Suprapubic skin (tissue), 4 donors: ENCODE measurements at regions not wholly inside any gene's neighbourhood (a gene's known extent, or its start where the extent isn't known, plus 50 kb on each side); places are given as distances from the start of the nearest gene placed in this dataset.

Experiments
- DNase-seq, 2 donors: peaks; one replicate each; pipeline ENCODE4 v3.0.0-alpha.2; 2019; ENCODE audit warnings: low spot score in 2 of 2
- H3K27ac ChIP-seq: fragments of 200-600 bp; sonication (generic); one replicate; pipeline ENCODE4 v1.5.1; 2019
- H3K27me3 ChIP-seq: fragments of 200-600 bp; sonication (generic); one replicate; pipeline ENCODE4 v1.5.1; 2019
- H3K36me3 ChIP-seq: fragments of 200-600 bp; sonication (generic); one replicate; pipeline ENCODE4 v1.5.1; 2019
- H3K4me1 ChIP-seq: fragments of 200-600 bp; sonication (generic); one replicate; pipeline ENCODE4 v1.5.1; 2019
- H3K4me3 ChIP-seq: fragments of 200-600 bp; sonication (generic); one replicate; pipeline ENCODE4 v1.5.1; 2019; ENCODE audit warnings: mild to moderate bottlenecking
- H3K9me3 ChIP-seq: fragments of 200-600 bp; sonication (generic); one replicate; pipeline ENCODE4 v1.5.1; 2019
- CTCF ChIP-seq, 2 donors: fragments of 200-600 bp in 1 of 2; fragments of 450-650 bp in 1 of 2; sonication (generic) in 1 of 2; IDR thresholded peaks; one replicate each; pipeline ENCODE4 v1.5.1; 2016 to 2019; ENCODE audit warnings: antibody characterized with exemption in 2 of 2, mild to moderate bottlenecking in 1 of 2, moderate library complexity in 1 of 2
- EP300 ChIP-seq: sonication (generic); formaldehyde crosslinking; IDR thresholded peaks from one replicate; pipeline ENCODE4 v1.6.1; 2017; ENCODE audit warnings: antibody characterized with exemption
- POLR2A ChIP-seq, 2 donors: fragments of 450-650 bp; IDR thresholded peaks; one replicate each; pipeline ENCODE4 v1.6.1; 2017; ENCODE audit warnings: antibody characterized with exemption in 2 of 2, mild to moderate bottlenecking in 2 of 2, moderate library complexity in 2 of 2
- POLR2AphosphoS5 ChIP-seq, 3 donors: sonication (generic); formaldehyde crosslinking; IDR thresholded peaks; one replicate each; pipeline ENCODE4 v1.6.1; 2017; ENCODE audit warnings: antibody characterized with exemption in 3 of 3
- WGBS: methylation state at CpG from one replicate; pipeline ENCODE4 v1.1.5; 2018; 5-methylcytosine and 5-hydroxymethylcytosine counted together

- H3K36me3 ChIP-seq = no peaks in the 10 kb centered on the region
- H3K9me3 ChIP-seq = no peaks in the 10 kb centered on the region
- H3K27ac ChIP-seq = no peak overlapping the region
- H3K4me3 ChIP-seq = no peak overlapping the region
- H3K4me1 ChIP-seq = no peaks in the 10 kb centered on the region
- DNase-seq = no peak
- no peak for TF ChIP-seq POLR2A (IDR thresholded peaks at IDR 0.05)
- TF ChIP-seq POLR2AphosphoS5 (IDR thresholded peaks at IDR 0.05) = no peak
- no peak for TF ChIP-seq EP300
- no peak for TF ChIP-seq CTCF (IDR thresholded peaks at IDR 0.05)
- no peaks in the 10 kb centered on the region for H3K27me3 ChIP-seq
These were observed 439.2 kb downstream of the PIK3C3 start for GRCh38 chr18:42394238-42394637.

GRCh38 chr18:42401131-42401673 is 446.2 kb downstream of the PIK3C3 start:
- no peaks in the 10 kb centered on the region for H3K36me3 ChIP-seq
- DNase-seq = no peak

GRCh38 chr18:42404151-42404550 is 449.1 kb downstream of the PIK3C3 start:
- TF ChIP-seq EP300 (no peak), CTCF (IDR thresholded peaks at IDR 0.05) (no peak), POLR2AphosphoS5 (IDR thresholded peaks at IDR 0.05) (no peak), POLR2A (IDR thresholded peaks at IDR 0.05) (no peak)
- no peak overlapping the region for H3K27ac ChIP-seq
- no peaks in the 10 kb centered on the region for H3K27me3 ChIP-seq
- no peaks in the 10 kb centered on the region for H3K9me3 ChIP-seq
- H3K4me3 ChIP-seq = no peak overlapping the region
- H3K36me3 ChIP-seq = no peaks in the 10 kb centered on the region
- H3K4me1 ChIP-seq = no peaks in the 10 kb centered on the region
- no peak for DNase-seq
- WGBS = 44% methylated on average over 2 of the region's 2 CpGs

More at GRCh38 chr18:42401131-42401673, 446.2 kb downstream of the PIK3C3 start:
- H3K27me3 ChIP-seq = no peaks in the 10 kb centered on the region
- WGBS = 77% methylated on average over 4 of the region's 4 CpGs
- TF ChIP-seq POLR2AphosphoS5 (IDR thresholded peaks at IDR 0.05) (no peak), CTCF (IDR thresholded peaks at IDR 0.05) (no peak), EP300 (no peak), POLR2A (IDR thresholded peaks at IDR 0.05) (no peak)
- no peaks in the 10 kb centered on the region for H3K9me3 ChIP-seq
- no peak overlapping the region for H3K27ac ChIP-seq
- no peaks in the 10 kb centered on the region for H3K4me1 ChIP-seq
- no peak overlapping the region for H3K4me3 ChIP-seq

- WGBS = 66% methylated on average over 5 of the region's 5 CpGs
- Histone ChIP-seq H3K27ac (no peak overlapping the region), H3K36me3 (no peaks in the 10 kb centered on the region), H3K4me1 (no peaks in the 10 kb centered on the region), H3K9me3 (no peaks in the 10 kb centered on the region), H3K4me3 (no peak overlapping the region), H3K27me3 (no peaks in the 10 kb centered on the region)
- DNase-seq = no peak
- no peak for TF ChIP-seq EP300
- TF ChIP-seq POLR2AphosphoS5 (IDR thresholded peaks at IDR 0.05) = no peak
- TF ChIP-seq POLR2A (IDR thresholded peaks at IDR 0.05) = no peak
- TF ChIP-seq CTCF (IDR thresholded peaks at IDR 0.05) = no peak
These were observed 454.0 kb downstream of the PIK3C3 start for GRCh38 chr18:42409005-42409404.

- Histone ChIP-seq H3K4me1 (peaks cover 7% of the 10 kb centered on the region), H3K27ac (no peak overlapping the region), H3K36me3 (no peaks in the 10 kb centered on the region), H3K9me3 (no peaks in the 10 kb centered on the region), H3K27me3 (no peaks in the 10 kb centered on the region), H3K4me3 (no peak overlapping the region)
- TF ChIP-seq CTCF (IDR thresholded peaks at IDR 0.05) (no peak), POLR2A (IDR thresholded peaks at IDR 0.05) (no peak)
- WGBS = 81% methylated on average over 2 of the region's 2 CpGs
- no peak for DNase-seq
These were observed 457.2 kb downstream of the PIK3C3 start for GRCh38 chr18:42412281-42412680.
